WTC11 (cell line): ENCODE measurements at regions not wholly inside any gene's neighbourhood (a gene's known extent, or its start where the extent isn't known, plus 50 kb on each side); places are given as distances from the start of the nearest gene placed in this dataset.

Experiments used
- ATAC-seq: fragments of 200-7000 bp; cut with Tn5 transposase; 2 replicates; pipeline ENCODE4 v1.10.0; 2021; ENCODE audit warnings: mild to moderate bottlenecking, moderate library complexity
- CTCF ChIA-PET: fragments of 300-600 bp; sonication (Branson Sonifier 250); formaldehyde crosslinking; loops from one replicate; lab custom pipeline; 2021; ENCODE audit warnings: antibody characterized with exemption; lab: Charles Lee
- POLR2A ChIA-PET: fragments of 350-600 bp; sonication (Branson Sonifier 250); formaldehyde crosslinking; loops from one replicate; lab custom pipeline; 2021; ENCODE audit warnings: antibody characterized with exemption; lab: Charles Lee
- DNase-seq: peaks from one replicate; pipeline ENCODE4 v3.0.0; 2021; ENCODE audit warnings: low spot score
- H3K27ac Mint-ChIP-seq: 2 replicates; pipeline ENCODE4 v1.8.0; 2021; ENCODE audit warnings: mixed read lengths
- H3K27me3 Mint-ChIP-seq: 2 replicates; pipeline ENCODE4 v1.8.0; 2021; ENCODE audit warnings: low read depth, mild to moderate bottlenecking, moderate library complexity, mixed read lengths
- H3K36me3 Mint-ChIP-seq: 2 replicates; pipeline ENCODE4 v1.8.0; 2021; ENCODE audit warnings: mixed read lengths
- H3K4me1 Mint-ChIP-seq: 2 replicates; pipeline ENCODE4 v1.8.0; 2022; ENCODE audit warnings: mixed read lengths
- H3K4me3 Mint-ChIP-seq: 2 replicates; pipeline ENCODE4 v1.8.0; 2021; ENCODE audit warnings: mild to moderate bottlenecking, moderate library complexity, mixed read lengths
- H3K9me3 Mint-ChIP-seq: 2 replicates; pipeline ENCODE4 v1.8.0; 2021; ENCODE audit warnings: mixed read lengths
- E2F4 ChIP-seq: sonication (generic); formaldehyde crosslinking; IDR thresholded peaks from 2 replicates; pipeline ENCODE4 v1.8.1; 2022; ENCODE audit warnings: low read depth, mild to moderate bottlenecking, moderate library complexity, missing genetic modification reagents, borderline replicate concordance
- ELF4 ChIP-seq: sonication (generic); formaldehyde crosslinking; IDR thresholded peaks from 2 replicates; pipeline ENCODE4 v1.8.1; 2022; ENCODE audit warnings: low read depth, mild to moderate bottlenecking, moderate library complexity, missing genetic modification reagents
- EMX1 ChIP-seq: fragments of 250-450 bp; sonication (Bioruptor Pico); IDR thresholded peaks from 2 replicates; pipeline ENCODE4 v1.8.0; 2021; ENCODE audit warnings: mild to moderate bottlenecking
- KAT7 ChIP-seq: sonication (generic); formaldehyde crosslinking; IDR thresholded peaks from 2 replicates; pipeline ENCODE4 v1.8.1; 2023; ENCODE audit warnings: missing genetic modification reagents, mild to moderate bottlenecking, borderline replicate concordance
- MAX ChIP-seq: sonication (generic); formaldehyde crosslinking; IDR thresholded peaks from 2 replicates; pipeline ENCODE4 v1.8.0; 2022; ENCODE audit warnings: mild to moderate bottlenecking, missing genetic modification reagents
- OVOL2 ChIP-seq: fragments of 250-450 bp; sonication (Bioruptor Pico); IDR thresholded peaks from 2 replicates; pipeline ENCODE4 v1.9.0; 2021; ENCODE audit warnings: mild to moderate bottlenecking, borderline replicate concordance
- PRRX2 ChIP-seq: fragments of 250-450 bp; sonication (Bioruptor Pico); IDR thresholded peaks from 2 replicates; pipeline ENCODE4 v1.8.0; 2021; ENCODE audit warnings: mild to moderate bottlenecking
- TEAD1 ChIP-seq: sonication (generic); formaldehyde crosslinking; IDR thresholded peaks from 2 replicates; pipeline ENCODE4 v1.8.0; 2022; ENCODE audit warnings: mild to moderate bottlenecking, missing genetic modification reagents
- USF1 ChIP-seq: sonication (generic); formaldehyde crosslinking; IDR thresholded peaks from 2 replicates; pipeline ENCODE4 v1.8.0; 2022; ENCODE audit warnings: mild to moderate bottlenecking, missing genetic modification reagents
- ZBTB21 ChIP-seq: sonication (generic); formaldehyde crosslinking; IDR thresholded peaks from 2 replicates; pipeline ENCODE4 v1.8.1; 2023; ENCODE audit warnings: mild to moderate bottlenecking, missing genetic modification reagents, borderline replicate concordance
- ZNF281 ChIP-seq: sonication (generic); formaldehyde crosslinking; IDR thresholded peaks from 2 replicates; pipeline ENCODE4 v1.8.0; 2023; ENCODE audit warnings: mild to moderate bottlenecking, missing genetic modification reagents
- ZNF317 ChIP-seq: sonication (generic); formaldehyde crosslinking; IDR thresholded peaks from 2 replicates; pipeline ENCODE4 v1.8.1; 2023; ENCODE audit warnings: low read depth, mild to moderate bottlenecking, moderate library complexity, missing genetic modification reagents, borderline replicate concordance
- ZNF396 ChIP-seq: fragments of 250-450 bp; sonication (Bioruptor Pico); IDR thresholded peaks from 2 replicates; pipeline ENCODE4 v1.8.0; 2021; ENCODE audit warnings: mild to moderate bottlenecking, moderate library complexity, borderline replicate concordance
- TF ChIP-seq, protein P1 (sequence below): fragments of 250-450 bp; sonication (Bioruptor Pico); IDR thresholded peaks from 2 replicates; pipeline ENCODE4 v1.8.0; 2021; ENCODE audit warnings: mild to moderate bottlenecking
- TF ChIP-seq, protein P2 (sequence below): sonication (generic); formaldehyde crosslinking; IDR thresholded peaks from 2 replicates; pipeline ENCODE4 v1.8.1; 2023; ENCODE audit warnings: mild to moderate bottlenecking, missing genetic modification reagents, borderline replicate concordance

DNA sequence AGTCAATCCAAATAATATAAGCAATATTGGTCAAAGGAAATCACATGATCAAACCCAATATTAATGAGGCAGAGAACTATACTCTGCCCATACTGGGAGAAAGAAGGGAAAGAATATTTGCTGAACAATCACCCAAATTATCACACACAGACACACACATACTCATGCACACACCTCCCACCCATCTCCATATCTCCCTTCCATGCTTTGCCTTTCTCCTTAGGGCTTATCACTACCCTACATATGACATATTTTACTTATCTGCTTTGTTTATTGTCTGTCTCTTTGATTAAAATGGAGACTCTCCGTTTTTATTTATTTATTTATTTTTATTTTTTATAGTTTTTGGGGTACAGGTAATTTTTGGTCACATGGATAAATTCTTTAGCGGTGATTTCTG is 112.9 kb upstream of the NHS start (continued):
- TF ChIP-seq OVOL2 = no peak
- TF ChIP-seq, protein P1, sequence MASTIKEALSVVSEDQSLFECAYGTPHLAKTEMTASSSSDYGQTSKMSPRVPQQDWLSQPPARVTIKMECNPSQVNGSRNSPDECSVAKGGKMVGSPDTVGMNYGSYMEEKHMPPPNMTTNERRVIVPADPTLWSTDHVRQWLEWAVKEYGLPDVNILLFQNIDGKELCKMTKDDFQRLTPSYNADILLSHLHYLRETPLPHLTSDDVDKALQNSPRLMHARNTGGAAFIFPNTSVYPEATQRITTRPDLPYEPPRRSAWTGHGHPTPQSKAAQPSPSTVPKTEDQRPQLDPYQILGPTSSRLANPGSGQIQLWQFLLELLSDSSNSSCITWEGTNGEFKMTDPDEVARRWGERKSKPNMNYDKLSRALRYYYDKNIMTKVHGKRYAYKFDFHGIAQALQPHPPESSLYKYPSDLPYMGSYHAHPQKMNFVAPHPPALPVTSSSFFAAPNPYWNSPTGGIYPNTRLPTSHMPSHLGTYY (CRISPR knock-in tag) = no peak
- no peak for TF ChIP-seq TEAD1
- no peak for TF ChIP-seq ZBTB21 (CRISPR knock-in tag)
- TF ChIP-seq MAX = no peak
- no peak for TF ChIP-seq ZNF281
- TF ChIP-seq, protein P2, sequence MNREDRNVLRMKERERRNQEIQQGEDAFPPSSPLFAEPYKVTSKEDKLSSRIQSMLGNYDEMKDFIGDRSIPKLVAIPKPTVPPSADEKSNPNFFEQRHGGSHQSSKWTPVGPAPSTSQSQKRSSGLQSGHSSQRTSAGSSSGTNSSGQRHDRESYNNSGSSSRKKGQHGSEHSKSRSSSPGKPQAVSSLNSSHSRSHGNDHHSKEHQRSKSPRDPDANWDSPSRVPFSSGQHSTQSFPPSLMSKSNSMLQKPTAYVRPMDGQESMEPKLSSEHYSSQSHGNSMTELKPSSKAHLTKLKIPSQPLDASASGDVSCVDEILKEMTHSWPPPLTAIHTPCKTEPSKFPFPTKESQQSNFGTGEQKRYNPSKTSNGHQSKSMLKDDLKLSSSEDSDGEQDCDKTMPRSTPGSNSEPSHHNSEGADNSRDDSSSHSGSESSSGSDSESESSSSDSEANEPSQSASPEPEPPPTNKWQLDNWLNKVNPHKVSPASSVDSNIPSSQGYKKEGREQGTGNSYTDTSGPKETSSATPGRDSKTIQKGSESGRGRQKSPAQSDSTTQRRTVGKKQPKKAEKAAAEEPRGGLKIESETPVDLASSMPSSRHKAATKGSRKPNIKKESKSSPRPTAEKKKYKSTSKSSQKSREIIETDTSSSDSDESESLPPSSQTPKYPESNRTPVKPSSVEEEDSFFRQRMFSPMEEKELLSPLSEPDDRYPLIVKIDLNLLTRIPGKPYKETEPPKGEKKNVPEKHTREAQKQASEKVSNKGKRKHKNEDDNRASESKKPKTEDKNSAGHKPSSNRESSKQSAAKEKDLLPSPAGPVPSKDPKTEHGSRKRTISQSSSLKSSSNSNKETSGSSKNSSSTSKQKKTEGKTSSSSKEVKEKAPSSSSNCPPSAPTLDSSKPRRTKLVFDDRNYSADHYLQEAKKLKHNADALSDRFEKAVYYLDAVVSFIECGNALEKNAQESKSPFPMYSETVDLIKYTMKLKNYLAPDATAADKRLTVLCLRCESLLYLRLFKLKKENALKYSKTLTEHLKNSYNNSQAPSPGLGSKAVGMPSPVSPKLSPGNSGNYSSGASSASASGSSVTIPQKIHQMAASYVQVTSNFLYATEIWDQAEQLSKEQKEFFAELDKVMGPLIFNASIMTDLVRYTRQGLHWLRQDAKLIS (CRISPR knock-in tag) = no peak

GRCh38 chrX:17266136-17266535 is 108.9 kb upstream of the NHS start:
- no peak for ATAC-seq
- Mint-ChIP-seq H3K9me3 (peaks cover 30% of the 10 kb centered on the region), H3K4me1 (no peaks in the 10 kb centered on the region), H3K36me3 (peaks cover 16% of the 10 kb centered on the region), H3K27ac (no peak overlapping the region), H3K4me3 (no peak overlapping the region), H3K27me3 (peaks cover 2% of the 10 kb centered on the region; the same call in 1 of the 2 replicates)
- no peak for DNase-seq
- TF ChIP-seq TEAD1 = no peak
- TF ChIP-seq ELF4 (CRISPR knock-in tag) = no peak
- TF ChIP-seq PRRX2 (CRISPR knock-in tag) = no peak
- no peak for TF ChIP-seq KAT7 (CRISPR knock-in tag)
- TF ChIP-seq E2F4 = no peak
- TF ChIP-seq ZNF317 = no peak
- no peak for TF ChIP-seq ZNF281
- TF ChIP-seq USF1 (CRISPR knock-in tag) = no peak
- TF ChIP-seq ZNF396 (CRISPR knock-in tag) = no peak
- TF ChIP-seq EMX1 (CRISPR knock-in tag) = no peak
- CTCF ChIA-PET = no interaction called here
- POLR2A ChIA-PET = no interaction called here
